ENCODE measurements at regions not wholly inside any gene's neighbourhood (a gene's known extent, or its start where the extent isn't known, plus 50 kb on each side); places are given as distances from the start of the nearest gene placed in this dataset.

GRCh38 chr2:75253526-75253925 is 54.2 kb upstream of the TACR1 start:
- BruUV-seq (replicated peaks), result no TSS peak
- FAIRE-seq (no peak), DNase-seq (ENCODE audit: extremely low read depth in 1 of 4, low spot score in 3 of 4) (no peak), ATAC-seq (no peak)
- no peak overlapping the region for H3K4me2 ChIP-seq (ENCODE audit: insufficient read depth, low read length)
- H3K36me3 ChIP-seq (ENCODE audit: control insufficient read depth, insufficient read depth, low read length), result no peaks in the 10 kb centered on the region
- intact Hi-C loops (cut with micrococcal nuclease) (no loop called here), in situ Hi-C loops (cut with MboI) (no loop called here)
- TF ChIP-seq EP300 (IDR thresholded peaks at IDR 0.05; ENCODE audit: low read length), result no peak
- TF ChIP-seq PHF8 (IDR thresholded peaks at IDR 0.05; ENCODE audit: borderline replicate concordance, low read length), result no peak
- TF ChIP-seq GTF2A2 (tag; IDR thresholded peaks at IDR 0.05), result no peak
- no peak for TF ChIP-seq YY1 (IDR thresholded peaks at IDR 0.05; ENCODE audit: borderline replicate concordance in 1 of 3, control insufficient read depth in 1 of 3, extremely low read depth in 1 of 3, insufficient read depth in 3 of 3, insufficient read length in 1 of 3, insufficient replicate concordance in 2 of 3, low read depth in 1 of 3, low read length in 2 of 3)
- TF ChIP-seq RBBP5 (IDR thresholded peaks at IDR 0.05; ENCODE audit: borderline replicate concordance, insufficient read depth, low read length, poor library complexity, severe bottlenecking), result no peak
- no peak for TF ChIP-seq RAD51 (IDR thresholded peaks at IDR 0.05; ENCODE audit: borderline replicate concordance, low read depth)
- TF ChIP-seq CCAR2 (IDR thresholded peaks at IDR 0.05; ENCODE audit: low read depth, low read length), result no peak
- no peak for TF ChIP-seq SIN3B (IDR thresholded peaks at IDR 0.05; ENCODE audit: low read depth)
- TF ChIP-seq PKNOX1 (IDR thresholded peaks at IDR 0.05), result no peak
- no peak for TF ChIP-seq BRF1 (IDR thresholded peaks at IDR 0.05; ENCODE audit: borderline replicate concordance, extremely low read depth, insufficient read length)
- TF ChIP-seq ZBTB2 (IDR thresholded peaks at IDR 0.05), result no peak
- H3K27me3 ChIP-seq (ENCODE audit: control insufficient read depth in 2 of 2, insufficient read depth in 2 of 2, low read length in 2 of 2), result no peaks in the 10 kb centered on the region
- H3K27ac ChIP-seq (ENCODE audit: extremely low read depth, low read depth, low read length), result no peak overlapping the region
- no peaks in the 10 kb centered on the region for H4K20me1 ChIP-seq (replicated peaks; ENCODE audit: control insufficient read depth, insufficient read depth, low read length)
- H3K4me3 ChIP-seq, result no peak overlapping the region
- H3K9me3 ChIP-seq (replicated peaks; ENCODE audit: control insufficient read depth, insufficient read depth, low read depth, low read length), result no peaks in the 10 kb centered on the region
- no peaks in the 10 kb centered on the region for H3K79me2 ChIP-seq (ENCODE audit: control insufficient read depth, insufficient read depth, low read length)
- ChIA-PET POLR2A (no interaction called here), CTCF (ENCODE audit: low intra/inter-chr PET ratio) (no interaction called here)
- H2AFZ ChIP-seq (ENCODE audit: low read depth, low read length), result no peak overlapping the region
- H3K4me1 ChIP-seq (replicated peaks in 1 of 2; ENCODE audit: control insufficient read depth in 2 of 2, insufficient read depth in 2 of 2, low read length in 2 of 2), result no peaks in the 10 kb centered on the region
- no peaks in the 10 kb centered on the region for H3K9me1 ChIP-seq (ENCODE audit: control insufficient read depth, insufficient read depth, low read length)
- H3K9ac ChIP-seq (ENCODE audit: insufficient read depth in 1 of 2, low read depth in 2 of 2, low read length in 2 of 2), result no peak overlapping the region

Data from K562 (cell line).